Ecto neural progenitor cell (in vitro differentiated cells): ENCODE measurements at regions not wholly inside any gene's neighbourhood (a gene's known extent, or its start where the extent isn't known, plus 50 kb on each side); places are given as distances from the start of the nearest gene placed in this dataset.
"Not testable (repeated sequence)": the region's sequence is repeated elsewhere in the genome, so short reads cannot be mapped to it uniquely, and the experiment has no call there.

Experiments
- DNase-seq: peaks from one replicate; pipeline ENCODE4 v3.0.0-alpha.2; 2018; ENCODE audit warnings: low spot score

DNA sequence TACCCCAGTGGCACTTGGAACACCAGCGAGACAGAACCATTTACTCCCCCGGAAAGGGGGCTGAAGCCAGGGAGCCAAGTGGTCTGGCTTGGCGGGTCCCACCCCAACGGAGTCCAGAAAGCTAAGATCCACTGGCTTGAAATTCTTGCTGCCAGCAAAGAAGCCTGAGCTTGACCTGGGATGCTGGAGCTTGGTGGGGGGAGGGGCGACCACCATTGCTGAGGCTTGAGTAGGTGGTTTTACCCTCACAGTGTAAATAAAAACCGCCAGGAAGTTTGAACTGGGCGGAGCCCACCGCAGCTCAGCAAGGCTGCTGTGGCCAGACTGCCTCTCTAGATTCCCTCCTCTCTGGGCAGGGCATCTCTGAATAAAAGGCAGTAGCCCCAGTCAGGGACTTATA lies 62.8 kb downstream of the RPS24 start:
- not testable (repeated sequence) for DNase-seq

DNA sequence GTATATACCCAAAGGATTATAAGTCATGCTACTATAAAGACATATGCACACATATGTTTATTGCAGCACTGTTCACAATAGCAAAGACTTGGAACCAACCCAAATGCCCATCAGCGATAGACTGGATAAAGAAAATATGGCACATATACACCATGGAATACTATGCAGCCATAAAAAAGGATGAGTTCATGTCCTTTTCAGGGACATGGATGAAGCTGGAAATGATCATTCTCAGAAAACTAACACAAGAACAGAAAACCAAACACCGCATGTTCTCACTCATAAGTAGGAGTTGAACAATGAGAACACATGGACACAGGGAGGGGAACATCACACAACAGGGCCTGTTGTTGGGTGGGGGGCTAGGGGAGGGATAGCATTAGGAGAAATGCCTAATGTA lies 68.9 kb downstream of the RPS24 start:
- not testable (repeated sequence) for DNase-seq

- DNase-seq, result no peak
Measured at GRCh38 chr10:78109210-78109609, 75.5 kb downstream of the RPS24 start.

GRCh38 chr10:78115135-78115853 lies 81.6 kb downstream of the RPS24 start:
- DNase-seq, result no peak

DNA sequence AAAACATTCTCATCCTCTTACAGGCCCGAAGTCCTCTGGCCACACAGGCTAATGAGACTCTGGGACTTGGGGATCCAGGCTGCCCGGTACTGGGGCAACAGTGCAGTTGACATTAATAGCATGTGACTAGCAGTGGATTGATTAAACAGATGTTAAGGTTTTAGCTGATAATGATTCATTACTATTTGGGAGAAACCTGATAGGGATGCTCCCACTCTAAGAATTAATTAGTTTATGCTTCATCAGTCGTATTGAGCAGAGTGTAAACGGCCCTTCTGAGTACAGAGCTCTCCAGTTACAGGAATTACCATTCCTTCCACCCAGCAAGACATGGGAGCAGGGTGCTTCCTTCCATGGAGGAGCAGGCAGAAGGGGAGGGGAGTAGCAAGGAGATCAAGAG lies 82.7 kb downstream of the RPS24 start:
- DNase-seq, result no peak

DNA sequence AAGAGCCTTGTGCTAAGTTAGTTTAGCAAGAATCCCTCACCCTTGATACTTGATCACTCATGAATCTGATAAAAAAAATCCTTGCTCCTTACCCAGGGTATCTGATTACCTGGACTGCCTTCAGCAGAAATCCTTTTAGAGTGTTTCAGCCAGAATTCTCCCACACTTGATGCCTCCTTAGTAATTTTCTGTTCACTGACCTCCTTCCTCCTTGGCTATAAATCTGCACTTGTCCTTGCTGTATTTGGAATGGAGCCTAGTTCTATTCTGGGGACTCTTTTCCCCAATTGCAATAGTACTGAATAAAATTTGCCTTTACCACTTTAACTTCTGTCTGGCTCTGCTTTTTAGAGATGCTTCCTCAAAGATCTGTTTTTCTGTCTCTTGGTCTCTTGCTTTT lies 84.9 kb downstream of the RPS24 start:
- DNase-seq, result no peak

GRCh38 chr10:78121801-78122200 lies 88.1 kb downstream of the RPS24 start:
- no peak for DNase-seq

DNA sequence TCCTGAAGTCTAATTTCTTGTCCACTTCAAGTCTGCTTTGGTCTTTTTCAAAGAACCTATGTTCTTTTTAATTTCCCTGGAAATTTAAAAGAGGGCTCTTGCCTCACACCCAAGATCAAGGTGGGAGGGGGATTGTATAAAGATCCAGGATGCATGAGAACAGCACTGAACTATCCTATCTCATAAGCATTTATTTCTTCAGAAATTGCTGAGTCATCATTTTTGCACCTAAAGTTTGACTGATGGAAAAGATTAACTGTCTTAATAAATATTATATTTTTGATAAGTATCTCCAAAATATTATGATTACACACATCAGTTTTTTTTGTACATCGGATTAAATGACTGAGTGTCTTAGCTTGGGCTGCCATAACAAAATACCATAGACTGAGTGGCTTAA lies 90.5 kb downstream of the RPS24 start:
- no peak for DNase-seq

DNA sequence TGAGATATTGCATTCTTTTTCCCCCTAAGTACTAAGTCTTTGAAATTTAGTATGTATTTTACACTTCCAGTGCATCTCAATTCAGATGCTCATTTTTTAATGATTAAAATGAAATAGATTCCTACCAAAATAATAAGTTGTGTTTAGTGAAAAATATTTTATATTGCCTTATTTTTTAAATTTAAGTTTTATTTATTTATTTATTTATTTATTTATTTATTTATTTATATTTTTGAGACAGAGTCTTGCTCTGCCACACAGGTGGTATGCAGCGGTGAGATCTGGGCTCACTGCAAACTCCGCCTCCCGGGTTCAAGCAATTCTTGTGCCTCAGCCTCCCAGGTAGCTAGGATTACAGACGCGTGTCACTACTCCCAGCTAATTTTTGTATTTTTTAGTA lies 95.5 kb downstream of the RPS24 start:
- DNase-seq, result no peak

DNA sequence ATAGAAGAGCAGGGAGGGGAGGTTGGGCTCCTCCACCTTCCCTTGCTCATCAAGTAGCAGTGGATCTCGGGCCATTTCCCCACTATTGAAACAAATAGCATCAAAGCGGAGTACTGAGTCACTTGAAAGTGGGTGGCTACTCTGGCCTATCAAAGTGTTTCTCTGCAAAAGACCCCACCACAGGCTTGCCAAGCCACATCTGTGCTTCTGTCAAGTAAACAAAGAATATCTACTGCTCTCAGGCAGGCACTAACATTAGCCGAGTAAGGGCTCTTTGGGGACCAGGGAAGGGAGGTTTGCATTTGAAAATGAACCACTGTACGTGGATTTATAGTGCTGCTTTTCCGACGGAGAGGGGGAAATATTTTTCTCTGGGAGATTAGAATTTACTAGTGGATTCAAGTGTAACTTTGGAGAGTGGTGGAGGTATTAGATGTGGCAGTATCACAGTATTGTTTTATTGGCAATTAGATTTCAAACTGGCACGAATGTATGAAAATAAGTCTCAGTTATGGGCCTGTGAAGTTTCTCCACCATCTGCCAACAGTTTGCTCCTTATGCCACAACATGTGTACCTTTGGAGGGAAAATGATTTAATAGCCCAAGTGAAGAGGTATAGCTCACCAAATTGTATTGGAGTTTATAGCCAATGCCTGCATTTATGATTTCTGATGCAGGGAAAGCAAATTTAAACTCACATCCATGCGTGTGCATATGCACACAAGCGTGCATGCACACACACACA lies 97.5 kb downstream of the RPS24 start:
- no peak for DNase-seq

- no peak for DNase-seq
Measured at GRCh38 chr10:78134773-78135306, 101.2 kb downstream of the RPS24 start.

- no peak for DNase-seq
Measured at GRCh38 chr10:78137147-78137546, 103.5 kb downstream of the RPS24 start.

DNA sequence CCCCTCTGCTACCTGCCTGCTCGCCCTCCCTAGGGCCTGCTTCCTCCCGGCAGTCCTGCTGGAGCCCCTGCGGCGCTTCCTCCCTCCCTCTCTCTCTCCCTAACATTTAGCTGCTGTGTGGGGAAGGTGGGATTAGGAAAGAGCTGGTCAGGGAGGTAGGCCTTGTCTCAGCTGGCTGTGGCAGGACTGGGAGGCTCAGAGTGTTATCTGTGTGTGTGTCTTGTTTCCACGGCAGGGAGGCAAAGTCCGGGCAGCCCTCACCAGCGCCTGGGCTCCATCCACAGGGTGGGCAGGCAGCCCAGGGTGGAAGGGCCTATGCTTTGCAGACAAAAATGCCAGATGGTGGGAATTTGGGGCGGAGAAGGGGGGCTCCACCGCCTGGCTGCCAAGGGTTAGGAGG lies 105.7 kb downstream of the RPS24 start:
- peak; percentile 59 for DNase-seq

DNA sequence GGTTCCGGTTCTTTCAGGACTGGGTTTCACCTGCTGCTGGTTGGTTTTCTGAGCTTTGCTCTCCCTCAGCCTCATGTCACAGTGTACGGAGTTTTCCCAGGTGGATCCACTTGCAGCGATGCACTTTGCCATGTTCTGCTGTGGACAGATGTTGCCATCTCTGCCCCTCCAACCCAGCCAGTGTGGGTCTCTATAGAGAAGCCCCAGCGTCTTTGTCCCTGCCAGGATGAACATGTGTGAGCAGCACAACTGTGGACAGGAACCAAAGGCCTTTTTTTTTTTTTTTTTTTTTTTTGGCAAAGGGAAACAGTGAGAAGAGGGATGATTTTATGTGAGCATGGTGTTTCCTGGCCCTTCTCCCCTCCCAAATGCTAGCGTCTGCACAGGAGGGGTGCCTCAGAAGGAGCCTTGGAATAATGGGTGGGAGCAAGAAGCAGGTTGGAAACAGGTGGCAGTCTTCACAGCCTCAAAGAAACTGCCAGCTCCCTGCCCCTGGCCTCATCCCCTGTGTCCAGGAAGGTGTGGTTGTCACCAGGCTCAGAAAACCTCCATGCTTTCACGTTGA lies 106.5 kb downstream of the RPS24 start:
- DNase-seq, result no peak

DNA sequence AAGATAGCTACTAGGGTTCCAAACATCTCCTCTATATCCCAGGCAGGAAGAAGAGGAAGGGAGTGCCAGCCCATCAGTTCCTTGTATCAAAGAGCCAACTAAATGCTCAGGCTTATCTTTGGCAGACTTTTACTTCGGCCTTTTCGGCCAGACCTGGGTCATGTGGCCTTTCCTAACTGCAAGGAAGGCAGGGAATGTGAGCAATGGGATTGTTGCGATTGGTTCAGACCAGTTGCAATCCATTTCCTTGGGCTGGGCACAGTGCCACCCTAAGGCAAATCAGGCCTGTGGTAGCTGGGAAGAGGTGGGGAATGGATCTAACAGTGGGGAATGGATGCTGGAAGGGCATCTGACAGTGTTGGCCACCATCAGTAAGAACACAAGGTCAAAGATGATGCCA lies 109.9 kb downstream of the RPS24 start:
- DNase-seq, result no peak

GRCh38 chr10:78146200-78146599 lies 112.5 kb downstream of the RPS24 start:
- no peak for DNase-seq

DNA sequence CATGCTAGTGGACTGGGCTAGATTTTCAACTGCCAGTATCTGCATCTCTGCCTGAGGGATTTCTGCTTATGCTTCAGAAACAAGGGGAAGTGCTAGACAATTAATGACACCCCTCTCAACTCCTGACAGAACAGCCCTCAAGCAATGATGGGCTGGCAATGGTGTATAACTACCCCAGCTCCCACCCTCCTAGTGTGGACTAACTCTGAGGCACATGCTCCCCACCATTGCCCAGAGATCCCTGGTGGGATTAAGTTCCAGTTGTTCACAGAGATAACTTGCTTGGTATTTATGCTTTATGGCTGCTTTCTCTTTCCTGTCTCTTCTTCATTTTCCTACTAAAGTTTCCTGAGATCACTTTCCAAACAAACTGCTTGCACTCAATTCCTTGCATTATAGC lies 113.5 kb downstream of the RPS24 start:
- DNase-seq, result no peak

DNA sequence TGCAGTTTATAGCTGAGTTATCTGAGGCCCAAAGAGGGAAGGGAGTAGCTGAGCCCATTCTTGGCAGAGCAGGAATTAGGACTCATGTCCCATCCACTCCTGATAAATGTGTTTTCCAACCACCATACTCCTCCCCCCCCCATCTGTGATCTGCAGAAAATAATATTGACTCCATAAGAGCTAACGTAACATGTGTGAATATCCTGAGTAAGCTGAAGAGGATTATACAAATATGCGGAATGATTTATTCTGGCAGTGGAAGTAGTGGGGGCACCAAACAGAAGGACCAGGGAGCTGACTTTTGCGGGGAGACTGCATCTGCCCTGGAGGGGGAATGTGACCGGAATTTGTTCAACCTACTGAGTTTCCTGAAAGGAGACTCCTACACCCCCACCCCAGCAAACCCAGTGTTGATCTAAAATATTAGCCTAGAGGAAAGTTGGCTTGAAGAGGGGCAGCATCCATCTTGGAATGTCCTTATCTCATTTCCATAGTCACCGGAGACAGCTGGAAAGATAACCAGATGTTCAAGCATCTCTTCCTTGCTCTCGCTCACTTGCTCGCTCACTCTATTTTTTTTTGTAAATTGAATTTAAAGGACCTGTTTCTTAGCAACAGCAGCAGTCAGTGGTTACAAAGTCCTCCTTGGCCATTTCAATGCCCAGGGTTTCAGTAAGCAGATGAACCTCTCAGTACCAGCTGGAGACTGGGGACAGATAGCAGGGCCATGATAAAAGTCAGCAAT lies 114.7 kb downstream of the RPS24 start:
- no peak for DNase-seq

DNA sequence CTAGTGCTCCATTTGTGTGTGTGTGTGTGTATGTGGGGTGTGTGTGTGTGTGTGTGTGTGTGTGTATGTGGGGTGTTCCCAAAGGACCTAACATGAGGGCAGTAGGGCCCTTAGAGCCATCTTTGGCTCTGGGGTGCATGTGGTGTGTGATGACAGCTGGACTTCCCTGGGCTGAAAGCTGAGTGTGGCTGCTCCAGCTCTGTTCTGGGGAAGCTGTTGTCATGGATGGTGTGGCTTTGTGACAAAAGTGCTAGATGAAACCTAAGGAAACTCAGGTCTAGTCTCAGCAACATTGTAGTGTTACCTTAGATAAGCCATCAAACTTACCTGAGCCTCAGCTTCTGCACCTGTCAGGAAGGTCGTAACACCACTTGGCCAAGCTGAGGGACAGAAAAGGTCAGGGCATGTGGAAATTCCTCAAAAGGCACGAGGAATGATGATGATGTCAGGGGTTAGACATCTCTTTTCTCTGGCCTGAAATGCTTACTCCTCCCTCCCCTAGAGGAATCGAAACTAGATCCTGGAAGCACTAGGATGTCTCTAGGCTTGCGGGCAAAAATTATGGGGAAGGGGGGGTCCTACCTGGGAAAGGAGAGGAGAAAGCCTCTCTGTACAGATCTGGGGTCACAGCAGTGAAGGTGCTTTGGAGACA lies 115.4 kb downstream of the RPS24 start:
- no peak for DNase-seq

DNA sequence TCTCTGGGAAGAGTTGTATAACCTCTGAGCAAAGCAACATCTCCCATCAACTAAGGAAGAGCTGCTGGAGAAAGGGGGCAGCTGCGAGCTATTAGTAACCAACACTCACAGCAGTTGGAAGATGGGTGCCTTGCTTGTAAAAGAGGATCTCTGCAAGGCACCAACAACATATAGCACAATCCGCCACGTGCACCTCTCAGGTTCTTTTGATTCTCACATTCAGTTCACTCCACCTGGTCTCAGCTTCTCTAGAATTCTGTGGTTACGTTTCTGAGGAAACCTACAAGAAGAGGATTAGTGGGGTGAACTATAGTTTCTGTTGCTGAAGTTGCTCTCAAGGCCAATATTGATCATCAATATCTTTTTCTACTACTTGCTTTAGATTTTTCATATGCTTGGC lies 117.1 kb downstream of the RPS24 start:
- no peak for DNase-seq

- DNase-seq, result no peak
Measured at GRCh38 chr10:78155722-78156121, 122.1 kb downstream of the RPS24 start.

GRCh38 chr10:78160591-78160990 lies 126.9 kb downstream of the RPS24 start:
- DNase-seq, result no peak
